ENCODE measurements at regions not wholly inside any gene's neighbourhood (a gene's known extent, or its start where the extent isn't known, plus 50 kb on each side); places are given as distances from the start of the nearest gene placed in this dataset.

DNA sequence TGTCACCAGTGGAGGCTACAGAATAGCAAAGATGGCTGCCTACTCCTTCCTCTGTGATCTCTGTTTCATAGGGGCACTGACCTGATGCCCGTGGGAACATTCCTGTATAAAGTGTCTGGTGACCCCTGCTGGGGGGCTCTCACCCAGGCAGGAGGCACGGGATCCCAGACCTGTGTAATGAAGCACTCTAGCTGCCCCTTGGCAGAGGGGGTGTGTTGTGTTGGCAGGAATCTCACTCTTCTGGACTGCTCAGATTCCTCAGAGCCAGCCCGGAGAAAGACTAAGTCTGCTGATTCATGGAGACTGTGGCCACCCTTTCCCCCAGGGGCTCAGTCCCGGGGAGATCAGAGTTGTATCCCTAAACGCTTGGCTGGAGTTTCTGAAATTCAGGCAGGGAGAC lies 648.3 kb downstream of the SPRY1 start:
- H3K9ac ChIP-seq (ENCODE audit: low read length): no peak overlapping the region
- H3K27me3 ChIP-seq (ENCODE audit: control insufficient read depth, insufficient read depth, low read length): no peaks in the 10 kb centered on the region
- no peaks in the 10 kb centered on the region for H3K4me1 ChIP-seq (ENCODE audit: control insufficient read depth, insufficient read depth, low read length)
- no peaks in the 10 kb centered on the region for H3K9me3 ChIP-seq (ENCODE audit: control insufficient read depth, low read length)
- no peak overlapping the region for H3K4me3 ChIP-seq (ENCODE audit: low read length)
- no peaks in the 10 kb centered on the region for H3K36me3 ChIP-seq (ENCODE audit: control insufficient read depth, insufficient read depth, low read length)

DNA sequence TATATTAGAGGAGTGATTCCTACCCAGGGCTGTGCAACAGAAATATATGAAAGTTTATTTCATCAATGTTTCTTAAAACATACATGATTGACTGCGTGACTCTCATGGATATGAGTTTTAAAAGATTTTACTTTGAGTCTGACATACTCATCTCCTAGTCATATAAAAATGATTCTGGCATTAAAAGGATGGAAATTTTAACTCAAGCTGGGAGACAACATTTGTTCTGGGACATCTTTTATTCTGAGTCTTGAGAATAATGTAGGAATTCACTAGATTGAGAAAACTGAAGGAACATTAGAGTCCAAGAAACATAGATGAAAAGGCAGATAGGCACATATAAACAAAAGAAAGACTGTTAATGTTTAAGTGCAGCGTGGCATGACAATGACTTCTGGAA lies 649.6 kb downstream of the SPRY1 start:
- H3K9me3 ChIP-seq (ENCODE audit: control insufficient read depth, low read length): no peaks in the 10 kb centered on the region
- H3K4me1 ChIP-seq (ENCODE audit: control insufficient read depth, insufficient read depth, low read length): no peaks in the 10 kb centered on the region
- H3K4me3 ChIP-seq (ENCODE audit: low read length): no peak overlapping the region
- no peak overlapping the region for H3K9ac ChIP-seq (ENCODE audit: low read length)
- H3K27me3 ChIP-seq (ENCODE audit: control insufficient read depth, insufficient read depth, low read length): no peaks in the 10 kb centered on the region
- no peaks in the 10 kb centered on the region for H3K36me3 ChIP-seq (ENCODE audit: control insufficient read depth, insufficient read depth, low read length)

DNA sequence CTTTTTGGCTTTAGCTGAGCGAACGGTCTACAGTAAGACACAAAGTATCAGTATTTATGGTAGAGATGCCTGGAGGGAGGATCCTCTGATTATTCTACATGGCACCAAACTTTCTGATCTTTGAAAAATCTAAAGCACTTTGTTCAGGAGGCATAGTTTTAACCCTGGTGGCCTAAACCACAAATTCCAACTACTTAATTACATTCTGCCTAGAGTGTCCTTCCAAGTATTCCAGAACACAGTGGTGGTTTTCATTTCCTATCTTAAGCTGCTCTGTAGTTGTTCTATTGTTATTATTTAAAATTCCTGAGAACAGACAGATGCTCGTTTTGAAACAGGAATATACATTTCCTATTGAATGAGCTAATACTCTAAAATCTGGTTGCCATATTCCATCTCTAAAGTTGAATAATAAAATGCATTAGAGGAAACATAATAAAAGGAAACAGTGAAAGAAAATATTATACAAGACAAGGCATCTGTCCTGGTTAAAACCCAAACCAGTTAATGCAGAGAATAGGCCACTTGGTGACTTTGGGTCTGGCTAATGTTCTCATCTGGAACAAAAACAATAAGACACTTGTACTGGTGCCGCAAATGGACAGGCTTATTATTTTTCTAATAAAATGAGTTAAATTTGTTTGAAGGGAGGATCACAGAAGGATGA lies 657.4 kb downstream of the SPRY1 start:
- Histone ChIP-seq H3K9ac (ENCODE audit: low read length) (no peak overlapping the region), H3K4me3 (ENCODE audit: low read length) (no peak overlapping the region), H3K27me3 (ENCODE audit: control insufficient read depth, insufficient read depth, low read length) (no peaks in the 10 kb centered on the region), H3K9me3 (ENCODE audit: control insufficient read depth, low read length) (no peaks in the 10 kb centered on the region), H3K4me1 (ENCODE audit: control insufficient read depth, insufficient read depth, low read length) (no peaks in the 10 kb centered on the region), H3K36me3 (ENCODE audit: control insufficient read depth, insufficient read depth, low read length) (no peaks in the 10 kb centered on the region)

DNA sequence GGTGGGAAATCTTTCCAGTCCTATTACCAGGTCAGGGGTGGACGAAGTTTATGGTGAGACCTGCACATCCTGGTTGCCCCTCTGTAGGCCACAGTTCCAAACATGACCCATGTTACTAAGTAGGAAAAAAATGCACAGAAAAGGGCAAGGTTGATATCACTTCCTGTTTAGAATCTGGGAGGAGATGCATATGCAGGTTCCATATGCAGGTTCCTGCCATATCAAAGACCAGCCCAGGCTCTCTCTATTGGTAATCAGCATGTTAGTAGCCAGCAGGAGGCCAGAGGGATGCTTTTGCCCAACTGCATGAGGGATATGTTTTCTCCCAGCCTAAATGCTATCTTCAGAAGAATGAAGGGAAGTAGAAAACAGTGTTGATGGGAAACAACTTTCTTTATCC lies 657.2 kb downstream of the ANKRD50 start:
- no peaks in the 10 kb centered on the region for H3K27me3 ChIP-seq (ENCODE audit: control insufficient read depth, insufficient read depth, low read length)
- no peaks in the 10 kb centered on the region for H3K36me3 ChIP-seq (ENCODE audit: control insufficient read depth, insufficient read depth, low read length)
- no peaks in the 10 kb centered on the region for H3K9me3 ChIP-seq (ENCODE audit: control insufficient read depth, low read length)
- H3K4me3 ChIP-seq (ENCODE audit: low read length): no peak overlapping the region
- H3K9ac ChIP-seq (ENCODE audit: low read length): no peak overlapping the region
- H3K4me1 ChIP-seq (ENCODE audit: control insufficient read depth, insufficient read depth, low read length): no peaks in the 10 kb centered on the region

DNA sequence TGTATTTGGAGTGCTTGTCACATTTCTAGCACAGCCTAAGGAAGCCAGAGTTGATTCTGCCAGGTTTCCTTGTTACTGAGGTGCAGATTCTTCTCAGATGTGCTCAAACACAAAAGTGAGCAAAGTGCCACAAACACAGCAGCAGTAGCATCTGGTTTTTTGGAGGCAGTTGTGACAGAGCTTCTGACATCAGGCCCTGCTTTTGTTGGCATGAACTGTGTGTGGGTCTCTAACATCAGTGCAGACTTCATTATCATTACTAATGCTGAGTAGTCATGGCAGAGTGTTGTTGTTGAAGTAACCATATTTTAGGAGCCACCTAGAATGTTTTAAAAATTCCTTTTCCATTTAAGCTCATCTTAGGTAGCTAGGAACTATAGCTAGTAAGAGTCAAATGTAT lies 656.6 kb downstream of the ANKRD50 start:
- no peaks in the 10 kb centered on the region for H3K9me3 ChIP-seq (ENCODE audit: control insufficient read depth, low read length)
- H3K27me3 ChIP-seq (ENCODE audit: control insufficient read depth, insufficient read depth, low read length): no peaks in the 10 kb centered on the region
- no peak overlapping the region for H3K4me3 ChIP-seq (ENCODE audit: low read length)
- H3K9ac ChIP-seq (ENCODE audit: low read length): no peak overlapping the region
- peaks cover 5% of the 10 kb centered on the region for H3K4me1 ChIP-seq (ENCODE audit: control insufficient read depth, insufficient read depth, low read length)
- no peaks in the 10 kb centered on the region for H3K36me3 ChIP-seq (ENCODE audit: control insufficient read depth, insufficient read depth, low read length)

DNA sequence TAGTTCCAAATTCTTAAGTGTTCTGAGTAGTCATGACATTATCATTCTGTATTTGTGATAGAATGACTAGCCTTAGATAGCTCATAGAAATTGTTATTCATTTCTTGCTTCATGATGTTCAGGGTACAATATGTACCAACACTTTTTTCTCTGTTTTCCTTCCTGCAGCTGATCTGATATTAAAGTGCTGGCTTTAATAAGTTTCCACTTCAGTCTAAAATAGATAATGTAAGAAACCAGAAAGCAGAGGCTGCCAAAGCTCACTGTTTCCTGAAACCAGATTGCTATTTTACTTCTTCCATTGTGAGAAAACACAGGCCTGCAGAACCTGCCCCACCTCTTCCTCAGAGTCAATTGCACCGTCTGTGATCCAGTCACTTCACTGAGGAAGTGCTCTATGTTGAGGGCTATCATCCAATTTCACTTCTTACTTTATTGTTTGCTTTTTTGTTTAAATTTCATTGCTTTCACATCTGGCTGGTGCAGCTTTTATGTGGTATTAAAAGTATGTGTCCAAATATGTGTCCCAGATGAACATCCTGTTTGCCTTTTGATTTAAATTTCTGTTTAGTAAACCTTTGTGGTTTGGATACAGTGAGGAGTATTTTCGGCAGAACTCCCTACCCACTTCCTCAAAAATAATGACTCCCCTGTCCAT lies 652.1 kb downstream of the ANKRD50 start:
- Histone ChIP-seq H3K27me3 (ENCODE audit: control insufficient read depth, insufficient read depth, low read length) (no peaks in the 10 kb centered on the region), H3K36me3 (ENCODE audit: control insufficient read depth, insufficient read depth, low read length) (no peaks in the 10 kb centered on the region), H3K4me3 (ENCODE audit: low read length) (no peak overlapping the region), H3K9ac (ENCODE audit: low read length) (no peak overlapping the region), H3K4me1 (ENCODE audit: control insufficient read depth, insufficient read depth, low read length) (peaks cover 7% of the 10 kb centered on the region), H3K9me3 (ENCODE audit: control insufficient read depth, low read length) (no peaks in the 10 kb centered on the region)

DNA sequence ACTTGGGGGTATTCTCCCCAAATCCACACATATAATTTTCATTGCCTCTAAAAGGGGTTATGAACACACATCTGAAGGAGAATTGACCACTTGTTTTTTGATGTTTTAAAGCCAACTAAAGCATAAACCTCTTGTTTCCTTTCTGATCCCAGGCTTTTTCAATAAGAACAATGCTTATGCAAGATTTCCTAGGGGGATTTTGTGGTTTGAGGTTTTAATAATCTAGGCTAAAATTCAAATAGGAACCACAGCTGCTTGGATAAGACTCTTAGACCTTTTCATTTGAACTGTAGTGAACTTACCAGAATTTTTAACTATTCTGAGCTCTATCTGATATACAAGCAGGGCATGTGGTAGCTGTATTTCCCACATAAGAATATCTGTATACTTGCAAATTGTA lies 651.1 kb downstream of the ANKRD50 start:
- no peaks in the 10 kb centered on the region for H3K36me3 ChIP-seq (ENCODE audit: control insufficient read depth, insufficient read depth, low read length)

DNA sequence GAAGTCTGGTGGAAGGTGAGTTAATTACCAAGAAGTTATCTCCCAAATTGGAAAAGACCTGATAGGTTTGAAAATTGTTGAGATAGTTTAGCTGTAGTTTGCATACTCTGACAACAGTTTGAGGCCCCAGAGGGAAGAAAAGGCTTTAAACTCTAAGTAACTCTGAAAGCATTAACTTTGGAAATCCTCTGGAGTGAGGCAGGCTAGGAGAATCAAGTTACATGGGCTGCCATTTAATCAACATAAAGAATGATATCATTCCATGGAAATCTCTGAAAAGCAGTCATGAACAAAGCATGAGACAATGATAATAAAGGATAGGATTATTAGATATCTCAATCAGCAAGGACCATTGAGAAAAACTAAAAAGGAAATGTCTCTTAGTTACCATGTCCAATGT lies 647.1 kb downstream of the ANKRD50 start:
- Histone ChIP-seq H3K4me1 (ENCODE audit: control insufficient read depth, insufficient read depth, low read length) (peaks cover 7% of the 10 kb centered on the region), H3K4me3 (ENCODE audit: low read length) (no peak overlapping the region), H3K36me3 (ENCODE audit: control insufficient read depth, insufficient read depth, low read length) (no peaks in the 10 kb centered on the region), H3K9ac (ENCODE audit: low read length) (no peak overlapping the region), H3K27me3 (ENCODE audit: control insufficient read depth, insufficient read depth, low read length) (no peaks in the 10 kb centered on the region), H3K9me3 (ENCODE audit: control insufficient read depth, low read length) (peaks cover 1% of the 10 kb centered on the region)

More for the DNA sequence above, 651.1 kb downstream of the ANKRD50 start:
- H3K27me3 ChIP-seq (ENCODE audit: control insufficient read depth, insufficient read depth, low read length): no peaks in the 10 kb centered on the region
- no peak overlapping the region for H3K4me3 ChIP-seq (ENCODE audit: low read length)
- H3K4me1 ChIP-seq (ENCODE audit: control insufficient read depth, insufficient read depth, low read length): peaks cover 7% of the 10 kb centered on the region
- H3K9me3 ChIP-seq (ENCODE audit: control insufficient read depth, low read length): no peaks in the 10 kb centered on the region
- H3K9ac ChIP-seq (ENCODE audit: low read length): no peak overlapping the region

DNA sequence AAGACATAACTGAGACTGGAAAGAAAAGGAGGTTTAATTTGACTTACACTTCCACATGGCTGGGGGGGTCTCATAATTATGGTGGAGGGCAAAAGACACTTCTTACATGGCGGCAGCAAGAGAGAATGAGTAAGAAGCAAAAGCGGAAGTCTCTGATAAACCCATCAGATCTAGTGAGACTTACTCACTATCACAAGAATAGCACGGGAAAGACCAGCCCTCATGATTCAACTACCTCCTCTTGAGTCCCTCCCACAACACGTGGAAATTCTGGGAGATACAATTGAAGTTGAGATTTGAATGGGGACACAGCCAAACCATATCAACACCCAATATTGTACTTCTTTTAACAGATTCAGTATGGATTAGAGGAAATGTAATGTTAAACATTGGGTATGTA lies 646.6 kb downstream of the ANKRD50 start:
- peaks cover 2% of the 10 kb centered on the region for H3K4me1 ChIP-seq (ENCODE audit: control insufficient read depth, insufficient read depth, low read length)
- H3K27me3 ChIP-seq (ENCODE audit: control insufficient read depth, insufficient read depth, low read length): no peaks in the 10 kb centered on the region
- no peak overlapping the region for H3K9ac ChIP-seq (ENCODE audit: low read length)
- peaks cover 6% of the 10 kb centered on the region for H3K9me3 ChIP-seq (ENCODE audit: control insufficient read depth, low read length)
- no peaks in the 10 kb centered on the region for H3K36me3 ChIP-seq (ENCODE audit: control insufficient read depth, insufficient read depth, low read length)
- no peak overlapping the region for H3K4me3 ChIP-seq (ENCODE audit: low read length)

DNA sequence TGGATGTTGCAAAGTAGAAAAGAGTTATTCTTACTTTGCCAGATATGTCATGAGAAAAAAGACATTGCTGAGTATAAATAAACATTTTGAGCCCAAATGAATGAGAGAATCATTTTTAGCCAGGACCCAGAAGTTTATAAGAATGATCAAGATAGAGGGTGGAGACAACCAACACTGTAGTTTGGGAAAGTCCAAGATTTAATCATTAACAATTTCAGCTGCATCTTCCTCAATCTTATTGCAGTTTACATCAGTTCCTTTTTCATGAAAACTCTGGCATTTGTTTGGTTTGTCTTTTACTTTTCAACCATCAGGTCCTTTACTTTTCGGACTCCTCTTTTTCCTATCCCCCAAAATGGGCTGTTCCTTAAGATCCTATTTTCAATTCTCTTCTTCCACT lies 645.9 kb downstream of the ANKRD50 start:
- Histone ChIP-seq H3K9ac (ENCODE audit: low read length) (no peak overlapping the region), H3K4me3 (ENCODE audit: low read length) (no peak overlapping the region), H3K4me1 (ENCODE audit: control insufficient read depth, insufficient read depth, low read length) (no peaks in the 10 kb centered on the region), H3K27me3 (ENCODE audit: control insufficient read depth, insufficient read depth, low read length) (no peaks in the 10 kb centered on the region), H3K9me3 (ENCODE audit: control insufficient read depth, low read length) (peaks cover 13% of the 10 kb centered on the region), H3K36me3 (ENCODE audit: control insufficient read depth, insufficient read depth, low read length) (no peaks in the 10 kb centered on the region)

DNA sequence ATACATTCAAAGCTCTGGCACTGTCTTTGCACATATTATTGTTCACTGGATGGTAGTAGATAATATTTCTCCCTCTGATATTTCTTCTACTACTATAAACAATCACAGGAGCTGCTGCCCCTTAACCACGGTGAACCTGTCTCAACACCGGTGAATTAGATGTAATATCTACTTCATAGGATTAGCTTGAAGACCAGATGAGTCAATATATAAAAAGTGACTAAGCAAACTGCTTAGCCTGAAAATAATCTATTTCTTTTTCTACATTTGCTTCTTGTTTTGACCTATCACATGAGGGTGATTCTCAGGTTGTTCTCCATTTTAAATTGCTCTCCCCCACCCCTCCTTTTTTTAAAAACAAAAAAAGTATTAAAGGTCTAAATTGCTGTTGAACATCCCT lies 645.5 kb downstream of the ANKRD50 start:
- Histone ChIP-seq H3K27me3 (ENCODE audit: control insufficient read depth, insufficient read depth, low read length) (no peaks in the 10 kb centered on the region), H3K4me3 (ENCODE audit: low read length) (no peak overlapping the region), H3K36me3 (ENCODE audit: control insufficient read depth, insufficient read depth, low read length) (no peaks in the 10 kb centered on the region), H3K9me3 (ENCODE audit: control insufficient read depth, low read length) (peaks cover 13% of the 10 kb centered on the region), H3K4me1 (ENCODE audit: control insufficient read depth, insufficient read depth, low read length) (no peaks in the 10 kb centered on the region), H3K9ac (ENCODE audit: low read length) (no peak overlapping the region)

DNA sequence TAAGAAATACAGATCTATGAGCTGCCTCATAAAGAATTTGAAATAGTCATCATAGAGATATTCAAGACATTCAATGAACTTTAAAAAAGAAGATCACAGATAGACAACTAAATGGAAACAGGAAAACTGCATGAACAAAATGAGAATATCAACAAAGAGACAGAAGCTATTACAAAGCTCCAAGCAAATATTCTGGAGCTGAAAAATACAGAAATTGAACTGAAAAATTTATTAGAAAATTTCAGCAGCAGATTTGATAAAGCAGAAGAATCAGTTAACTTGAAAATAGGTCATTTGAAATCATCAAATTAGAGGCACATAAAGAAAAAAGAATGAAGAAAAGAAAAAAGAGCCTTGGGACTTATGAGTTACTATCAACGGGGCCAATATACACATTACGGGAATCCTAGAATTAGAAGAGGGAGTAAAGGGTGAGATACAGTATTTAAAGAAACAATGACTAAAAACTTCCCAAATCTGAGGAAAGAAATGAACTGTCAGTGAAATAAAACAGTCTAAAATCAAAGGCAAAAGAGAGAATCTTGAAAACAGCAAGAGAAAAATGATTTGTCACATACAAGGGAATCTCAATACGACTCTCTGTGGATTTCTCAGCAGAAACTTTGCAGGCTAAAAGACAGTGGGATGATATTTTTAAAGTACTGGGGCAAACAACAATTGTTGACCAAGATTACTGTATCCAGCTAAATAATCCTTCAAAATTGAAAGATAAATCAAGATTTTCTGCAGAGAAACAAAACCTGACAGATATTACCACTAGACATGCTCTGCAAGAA lies 641.6 kb downstream of the ANKRD50 start:
- H3K4me1 ChIP-seq (ENCODE audit: control insufficient read depth, insufficient read depth, low read length): no peaks in the 10 kb centered on the region
- H3K4me3 ChIP-seq (ENCODE audit: low read length): no peak overlapping the region
- H3K9me3 ChIP-seq (ENCODE audit: control insufficient read depth, low read length): peaks cover 13% of the 10 kb centered on the region
- H3K27me3 ChIP-seq (ENCODE audit: control insufficient read depth, insufficient read depth, low read length): no peaks in the 10 kb centered on the region
- H3K36me3 ChIP-seq (ENCODE audit: control insufficient read depth, insufficient read depth, low read length): no peaks in the 10 kb centered on the region
- no peak overlapping the region for H3K9ac ChIP-seq (ENCODE audit: low read length)
